ENCODE measurements at regions not wholly inside any gene's neighbourhood (a gene's known extent, or its start where the extent isn't known, plus 50 kb on each side); places are given as distances from the start of the nearest gene placed in this dataset.

- DNase-seq (ENCODE audit: low spot score) = no peak
Measured at GRCh38 chr7:110051372-110051771, 1039.6 kb upstream of the LRRN3 start.

- no peak for DNase-seq (ENCODE audit: low spot score)
Measured at GRCh38 chr7:110056331-110056730, 1034.6 kb upstream of the LRRN3 start.

GRCh38 chr7:110058401-110058800 lies 1032.5 kb upstream of the LRRN3 start:
- DNase-seq (ENCODE audit: low spot score) = no peak

GRCh38 chr7:110061387-110061786 lies 1029.5 kb upstream of the LRRN3 start:
- no peak for DNase-seq (ENCODE audit: low spot score)

- DNase-seq (ENCODE audit: low spot score) = no peak
Measured at GRCh38 chr7:110065121-110065520, 1025.8 kb upstream of the LRRN3 start.

- DNase-seq (ENCODE audit: low spot score) = no peak
Measured at GRCh38 chr7:110066843-110067242, 1024.1 kb upstream of the LRRN3 start.

- DNase-seq (ENCODE audit: low spot score) = no peak
Measured at GRCh38 chr7:110071192-110071591, 1019.7 kb upstream of the LRRN3 start.

GRCh38 chr7:110075450-110075849 lies 1015.5 kb upstream of the LRRN3 start:
- no peak for DNase-seq (ENCODE audit: low spot score)

GRCh38 chr7:110076194-110076593 lies 1014.7 kb upstream of the LRRN3 start:
- no peak for DNase-seq (ENCODE audit: low spot score)

GRCh38 chr7:110084181-110084807 lies 1006.6 kb upstream of the LRRN3 start:
- no peak for DNase-seq (ENCODE audit: low spot score)

- peak; percentile 17 for DNase-seq (ENCODE audit: low spot score)
Measured at GRCh38 chr7:110090110-110090820, 1000.7 kb upstream of the LRRN3 start.

GRCh38 chr7:110095372-110096052 lies 995.4 kb upstream of the LRRN3 start:
- DNase-seq (ENCODE audit: low spot score) = no peak

- no peak for DNase-seq (ENCODE audit: low spot score)
Measured at GRCh38 chr7:110104243-110104642, 986.7 kb upstream of the LRRN3 start.

GRCh38 chr7:110105307-110105706 lies 985.6 kb upstream of the LRRN3 start:
- no peak for DNase-seq (ENCODE audit: low spot score)

- DNase-seq (ENCODE audit: low spot score) = no peak
Measured at GRCh38 chr7:110105840-110106239, 985.1 kb upstream of the LRRN3 start.

- no peak for DNase-seq (ENCODE audit: low spot score)
Measured at GRCh38 chr7:110119883-110120581, 970.9 kb upstream of the LRRN3 start.

GRCh38 chr7:110129159-110129558 lies 961.8 kb upstream of the LRRN3 start:
- no peak for DNase-seq (ENCODE audit: low spot score)

- DNase-seq (ENCODE audit: low spot score) = no peak
Measured at GRCh38 chr7:110130669-110131068, 960.3 kb upstream of the LRRN3 start.

- DNase-seq (ENCODE audit: low spot score) = no peak
Measured at GRCh38 chr7:110131344-110131743, 959.6 kb upstream of the LRRN3 start.

- DNase-seq (ENCODE audit: low spot score) = no peak
Measured at GRCh38 chr7:110139056-110139455, 951.9 kb upstream of the LRRN3 start.

GRCh38 chr7:110142939-110143526 lies 947.9 kb upstream of the LRRN3 start:
- DNase-seq (ENCODE audit: low spot score) = no peak

GRCh38 chr7:110144599-110144998 lies 946.3 kb upstream of the LRRN3 start:
- DNase-seq (ENCODE audit: low spot score) = no peak

Data from HuH-7.5 (cell line).